ENCODE measurements at regions not wholly inside any gene's neighbourhood (a gene's known extent, or its start where the extent isn't known, plus 50 kb on each side); places are given as distances from the start of the nearest gene placed in this dataset.

- TF ChIP-seq YY1 (IDR thresholded peaks at IDR 0.05; ENCODE audit: low read depth), result no peak
- TF ChIP-seq MAX (IDR thresholded peaks at IDR 0.05), result no peak
- no peak for TF ChIP-seq RAD21 (IDR thresholded peaks at IDR 0.05; ENCODE audit: low read depth)
- TF ChIP-seq CEBPB (IDR thresholded peaks at IDR 0.05), result no peak
- TF ChIP-seq EP300 (IDR thresholded peaks at IDR 0.05; ENCODE audit: borderline replicate concordance), result no peak
- TF ChIP-seq REST (IDR thresholded peaks at IDR 0.05; ENCODE audit: low read depth), result no peak
- no peak for TF ChIP-seq CREB1 (IDR thresholded peaks at IDR 0.05; ENCODE audit: low read depth)
- TF ChIP-seq TAF1 (IDR thresholded peaks at IDR 0.05; ENCODE audit: low read depth), result no peak
- TF ChIP-seq TCF12 (IDR thresholded peaks at IDR 0.05; ENCODE audit: low read depth), result no peak
- no peak for TF ChIP-seq FOXM1 (IDR thresholded peaks at IDR 0.05; ENCODE audit: borderline replicate concordance, low read depth)
- no peak for TF ChIP-seq USF1 (IDR thresholded peaks at IDR 0.05)
- no peak for TF ChIP-seq NFIC (IDR thresholded peaks at IDR 0.05)
- TF ChIP-seq EGR1 (IDR thresholded peaks at IDR 0.05), result no peak
- TF ChIP-seq TEAD4 (IDR thresholded peaks at IDR 0.05), result no peak
These were observed 57.3 kb upstream of the NRG3 start for GRCh38 chr10:81817596-81818170.

Data from Ishikawa (cell line).